Ascending aorta (tissue), 2 donors: ENCODE measurements at regions not wholly inside any gene's neighbourhood (a gene's known extent, or its start where the extent isn't known, plus 50 kb on each side); places are given as distances from the start of the nearest gene placed in this dataset.

Experiments
- DNase-seq, 2 donors: peaks; one replicate each; pipeline ENCODE4 v3.0.0-alpha.2; 2019; ENCODE audit warnings: low spot score in 2 of 2
- H3K27ac ChIP-seq, 2 donors: fragments of 200-600 bp; sonication (generic); one replicate each; pipeline ENCODE4 v1.5.1; 2016 to 2017; ENCODE audit warnings: mild to moderate bottlenecking in 1 of 2
- H3K27me3 ChIP-seq: fragments of 200-600 bp; sonication (generic); one replicate; pipeline ENCODE4 v1.5.1; 2017
- H3K36me3 ChIP-seq, 2 donors: fragments of 200-600 bp; sonication (generic); one replicate each; pipeline ENCODE4 v1.5.1; 2016
- H3K4me1 ChIP-seq, 2 donors: fragments of 200-600 bp; sonication (generic); one replicate each; pipeline ENCODE4 v1.5.1; 2016 to 2017; ENCODE audit warnings: mild to moderate bottlenecking in 1 of 2
- H3K4me3 ChIP-seq, 2 donors: fragments of 200-600 bp; sonication (generic); one replicate each; pipeline ENCODE4 v1.5.1; 2016 to 2017; ENCODE audit warnings: mild to moderate bottlenecking in 1 of 2
- H3K9me3 ChIP-seq, 2 donors: fragments of 200-600 bp; sonication (generic); one replicate each; pipeline ENCODE4 v1.5.1; 2016
- intact Hi-C: fragments of 100-400 bp; cut with DNase I; formaldehyde crosslinking; loops from one replicate; pipeline ENCODE4 v1.15.1; 2023
- TF ChIP-seq, protein P1 (sequence below), 3 experiments: fragments of 200-600 bp in 2 of 3; fragments of 450-650 bp in 1 of 3; sonication (generic) in 2 of 3; IDR thresholded peaks; one replicate each; pipeline ENCODE4 v1.5.1; 2016 to 2019; ENCODE audit warnings: antibody characterized with exemption in 3 of 3, mild to moderate bottlenecking in 1 of 3, moderate library complexity in 1 of 3

GRCh38 chr9:126028746-126029145, 281.6 kb downstream of the PBX3 start:
- TF ChIP-seq, protein P1, sequence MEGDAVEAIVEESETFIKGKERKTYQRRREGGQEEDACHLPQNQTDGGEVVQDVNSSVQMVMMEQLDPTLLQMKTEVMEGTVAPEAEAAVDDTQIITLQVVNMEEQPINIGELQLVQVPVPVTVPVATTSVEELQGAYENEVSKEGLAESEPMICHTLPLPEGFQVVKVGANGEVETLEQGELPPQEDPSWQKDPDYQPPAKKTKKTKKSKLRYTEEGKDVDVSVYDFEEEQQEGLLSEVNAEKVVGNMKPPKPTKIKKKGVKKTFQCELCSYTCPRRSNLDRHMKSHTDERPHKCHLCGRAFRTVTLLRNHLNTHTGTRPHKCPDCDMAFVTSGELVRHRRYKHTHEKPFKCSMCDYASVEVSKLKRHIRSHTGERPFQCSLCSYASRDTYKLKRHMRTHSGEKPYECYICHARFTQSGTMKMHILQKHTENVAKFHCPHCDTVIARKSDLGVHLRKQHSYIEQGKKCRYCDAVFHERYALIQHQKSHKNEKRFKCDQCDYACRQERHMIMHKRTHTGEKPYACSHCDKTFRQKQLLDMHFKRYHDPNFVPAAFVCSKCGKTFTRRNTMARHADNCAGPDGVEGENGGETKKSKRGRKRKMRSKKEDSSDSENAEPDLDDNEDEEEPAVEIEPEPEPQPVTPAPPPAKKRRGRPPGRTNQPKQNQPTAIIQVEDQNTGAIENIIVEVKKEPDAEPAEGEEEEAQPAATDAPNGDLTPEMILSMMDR (IDR thresholded peaks at IDR 0.05): no peak
- H3K36me3 ChIP-seq: no peaks in the 10 kb centered on the region
- no peak for DNase-seq

DNA sequence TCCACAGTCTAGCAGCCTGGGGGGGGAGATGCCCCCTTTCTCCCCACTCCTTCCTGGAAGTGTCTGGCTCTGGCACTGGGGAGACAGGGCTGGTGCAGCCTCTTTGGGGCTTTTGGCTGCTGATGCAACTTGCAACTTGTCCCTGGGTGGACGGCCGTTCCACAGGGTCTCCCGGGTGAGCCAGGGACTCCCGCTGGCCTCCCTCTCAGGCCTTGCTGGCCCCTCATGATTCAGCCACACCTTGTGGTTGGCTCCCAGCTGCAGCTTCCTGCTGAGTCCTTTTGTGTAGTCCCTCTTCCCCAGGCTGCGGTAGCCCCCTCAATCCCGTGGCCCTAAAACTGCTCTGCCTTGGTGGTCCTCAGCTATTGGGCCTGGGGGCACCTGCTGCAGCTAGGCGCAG, 283.5 kb downstream of the PBX3 start:
- intact Hi-C loops: no loop called here
- Histone ChIP-seq H3K4me3 (no peak overlapping the region), H3K36me3 (no peaks in the 10 kb centered on the region), H3K27me3 (no peaks in the 10 kb centered on the region), H3K4me1 (no peaks in the 10 kb centered on the region), H3K9me3 (no peaks in the 10 kb centered on the region), H3K27ac (no peak overlapping the region)
- TF ChIP-seq, protein P1 (IDR thresholded peaks at IDR 0.05): no peak
- no peak for DNase-seq

More at GRCh38 chr9:126028746-126029145, 281.6 kb downstream of the PBX3 start:
- Histone ChIP-seq H3K4me3 (no peak overlapping the region), H3K27ac (no peak overlapping the region), H3K27me3 (no peaks in the 10 kb centered on the region), H3K9me3 (no peaks in the 10 kb centered on the region), H3K4me1 (no peaks in the 10 kb centered on the region)
- intact Hi-C loops: no loop called here

GRCh38 chr9:126031116-126031515, 283.9 kb downstream of the PBX3 start:
- Histone ChIP-seq H3K36me3 (no peaks in the 10 kb centered on the region), H3K4me1 (no peaks in the 10 kb centered on the region), H3K27ac (no peak overlapping the region), H3K9me3 (no peaks in the 10 kb centered on the region), H3K4me3 (no peak overlapping the region), H3K27me3 (no peaks in the 10 kb centered on the region)
- intact Hi-C loops: no loop called here
- TF ChIP-seq, protein P1 (IDR thresholded peaks at IDR 0.05): no peak
- no peak for DNase-seq

DNA sequence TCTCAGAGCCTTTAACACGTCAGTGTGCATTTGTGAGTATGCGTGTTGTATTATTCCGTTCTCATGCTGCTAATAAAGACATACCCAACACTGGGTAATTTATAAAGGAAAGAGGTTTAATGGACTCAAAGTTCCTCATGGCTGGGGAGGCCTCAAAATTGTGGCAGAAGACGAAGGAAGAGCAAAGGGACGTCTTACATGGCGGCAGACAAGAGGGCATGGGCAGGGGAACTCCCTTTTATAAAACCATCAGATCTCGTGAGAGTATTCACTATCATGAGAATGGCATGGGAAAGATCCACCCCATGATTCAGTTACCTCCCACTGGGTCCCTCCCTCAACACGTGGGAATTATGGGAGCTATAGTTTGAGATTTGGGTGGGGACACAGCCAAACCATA, 285.0 kb downstream of the PBX3 start:
- no peak overlapping the region for H3K27ac ChIP-seq
- no peaks in the 10 kb centered on the region for H3K27me3 ChIP-seq
- H3K4me3 ChIP-seq: no peak overlapping the region
- H3K36me3 ChIP-seq: no peaks in the 10 kb centered on the region
- TF ChIP-seq, protein P1 (IDR thresholded peaks at IDR 0.05): no peak
- no peaks in the 10 kb centered on the region for H3K9me3 ChIP-seq
- no peak for DNase-seq
- intact Hi-C loops: no loop called here
- H3K4me1 ChIP-seq: no peaks in the 10 kb centered on the region

DNA sequence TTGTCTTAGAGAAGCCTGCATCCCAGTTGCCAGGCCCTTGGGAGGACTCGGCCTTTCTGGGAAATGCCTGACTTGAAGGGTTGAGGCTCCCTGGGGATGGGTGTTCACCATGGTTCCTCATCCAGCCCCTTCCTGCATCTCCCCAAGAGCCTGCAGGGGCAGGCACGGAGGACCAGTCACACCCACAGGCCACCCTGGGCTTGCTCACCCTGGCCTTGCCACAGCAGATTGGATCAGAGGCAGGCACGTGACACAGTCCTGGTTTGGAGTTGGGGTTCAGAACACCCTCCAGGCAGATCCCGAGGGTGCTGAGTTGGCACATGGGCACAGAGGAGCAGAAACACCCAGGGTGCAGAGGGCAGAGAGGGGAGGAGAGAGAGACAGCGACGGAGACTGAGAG, 286.1 kb downstream of the PBX3 start:
- Histone ChIP-seq H3K27ac (no peak overlapping the region), H3K9me3 (no peaks in the 10 kb centered on the region), H3K4me1 (no peaks in the 10 kb centered on the region), H3K4me3 (no peak overlapping the region), H3K36me3 (no peaks in the 10 kb centered on the region), H3K27me3 (no peaks in the 10 kb centered on the region)
- DNase-seq: no peak
- intact Hi-C loops: no loop called here
- TF ChIP-seq, protein P1 (IDR thresholded peaks at IDR 0.05): no peak

DNA sequence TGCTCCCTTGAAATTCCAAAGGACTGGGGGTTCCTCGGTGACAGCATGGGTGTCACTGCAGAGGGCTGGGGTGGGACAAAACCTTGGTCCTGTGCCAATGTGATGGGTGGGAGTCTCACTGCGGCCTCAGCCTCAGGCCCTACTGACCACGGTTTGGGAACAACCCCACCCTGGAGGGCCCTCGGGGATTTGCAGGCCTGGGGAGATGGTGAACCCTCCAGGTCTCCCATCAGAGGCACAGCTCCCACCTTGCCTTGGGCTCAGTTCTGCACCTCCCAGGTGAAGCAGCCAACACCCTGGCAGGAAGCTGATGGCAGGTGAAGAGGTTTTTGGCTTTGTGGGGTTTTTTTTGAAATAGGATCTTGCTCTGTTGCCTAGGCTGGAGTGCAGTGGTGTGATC, 286.8 kb downstream of the PBX3 start:
- no peak for DNase-seq
- no peak overlapping the region for H3K4me3 ChIP-seq
- H3K9me3 ChIP-seq: no peaks in the 10 kb centered on the region
- TF ChIP-seq, protein P1 (IDR thresholded peaks at IDR 0.05): no peak
- H3K36me3 ChIP-seq: no peaks in the 10 kb centered on the region
- H3K27me3 ChIP-seq: no peaks in the 10 kb centered on the region
- H3K27ac ChIP-seq: no peak overlapping the region
- H3K4me1 ChIP-seq: no peaks in the 10 kb centered on the region
- intact Hi-C loops: no loop called here
